Fibroblast of villous mesenchyme (primary cell): ENCODE measurements at regions not wholly inside any gene's neighbourhood (a gene's known extent, or its start where the extent isn't known, plus 50 kb on each side); places are given as distances from the start of the nearest gene placed in this dataset.

Experiments used
- DNase-seq: peaks from one replicate; pipeline ENCODE4 v3.0.0-alpha.2; 2010; ENCODE audit warnings: low read depth
- H3K4me3 ChIP-seq: 2 replicates; pipeline ENCODE4 v1.5.1; 2011; ENCODE audit warnings: low read depth, mild to moderate bottlenecking, low read length
- TF ChIP-seq, protein P1 (sequence below): IDR thresholded peaks from 2 replicates; pipeline ENCODE4 v1.5.1; 2012; ENCODE audit warnings: low read depth, mild to moderate bottlenecking, low read length; ENCODE audit not compliant: insufficient read depth

DNA sequence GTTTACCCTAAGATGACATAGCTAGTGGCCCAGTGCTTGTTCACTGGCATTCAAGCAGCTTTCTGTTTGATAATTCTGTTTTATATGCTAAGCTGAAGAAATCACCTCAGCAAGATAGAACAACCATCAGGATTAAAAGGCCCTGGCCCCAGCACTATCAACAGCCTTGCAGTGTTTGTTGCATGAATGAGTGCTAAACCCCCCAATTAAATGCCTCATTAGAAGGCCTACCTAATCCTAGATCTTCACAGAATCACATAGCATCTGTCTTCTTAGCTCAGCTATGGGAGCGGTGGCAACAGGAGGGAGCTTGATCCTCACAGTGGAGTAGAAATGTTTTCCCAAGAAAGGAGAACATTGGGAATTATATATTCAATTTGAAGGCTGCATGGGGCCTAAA, 194.1 kb upstream of the HNMT start:
- no peak for DNase-seq
- TF ChIP-seq, protein P1, sequence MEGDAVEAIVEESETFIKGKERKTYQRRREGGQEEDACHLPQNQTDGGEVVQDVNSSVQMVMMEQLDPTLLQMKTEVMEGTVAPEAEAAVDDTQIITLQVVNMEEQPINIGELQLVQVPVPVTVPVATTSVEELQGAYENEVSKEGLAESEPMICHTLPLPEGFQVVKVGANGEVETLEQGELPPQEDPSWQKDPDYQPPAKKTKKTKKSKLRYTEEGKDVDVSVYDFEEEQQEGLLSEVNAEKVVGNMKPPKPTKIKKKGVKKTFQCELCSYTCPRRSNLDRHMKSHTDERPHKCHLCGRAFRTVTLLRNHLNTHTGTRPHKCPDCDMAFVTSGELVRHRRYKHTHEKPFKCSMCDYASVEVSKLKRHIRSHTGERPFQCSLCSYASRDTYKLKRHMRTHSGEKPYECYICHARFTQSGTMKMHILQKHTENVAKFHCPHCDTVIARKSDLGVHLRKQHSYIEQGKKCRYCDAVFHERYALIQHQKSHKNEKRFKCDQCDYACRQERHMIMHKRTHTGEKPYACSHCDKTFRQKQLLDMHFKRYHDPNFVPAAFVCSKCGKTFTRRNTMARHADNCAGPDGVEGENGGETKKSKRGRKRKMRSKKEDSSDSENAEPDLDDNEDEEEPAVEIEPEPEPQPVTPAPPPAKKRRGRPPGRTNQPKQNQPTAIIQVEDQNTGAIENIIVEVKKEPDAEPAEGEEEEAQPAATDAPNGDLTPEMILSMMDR, result no peak
- H3K4me3 ChIP-seq, result no peak overlapping the region

GRCh38 chr2:137771064-137771463, 193.2 kb upstream of the HNMT start:
- DNase-seq, result no peak
- TF ChIP-seq, protein P1, result no peak
- no peak overlapping the region for H3K4me3 ChIP-seq

- TF ChIP-seq, protein P1, result no peak
- no peak for DNase-seq
- H3K4me3 ChIP-seq, result no peak overlapping the region
Measured at GRCh38 chr2:137772451-137772850, 191.8 kb upstream of the HNMT start.

GRCh38 chr2:137775529-137775928, 188.7 kb upstream of the HNMT start:
- no peak for DNase-seq
- no peak overlapping the region for H3K4me3 ChIP-seq
- TF ChIP-seq, protein P1, result no peak

DNA sequence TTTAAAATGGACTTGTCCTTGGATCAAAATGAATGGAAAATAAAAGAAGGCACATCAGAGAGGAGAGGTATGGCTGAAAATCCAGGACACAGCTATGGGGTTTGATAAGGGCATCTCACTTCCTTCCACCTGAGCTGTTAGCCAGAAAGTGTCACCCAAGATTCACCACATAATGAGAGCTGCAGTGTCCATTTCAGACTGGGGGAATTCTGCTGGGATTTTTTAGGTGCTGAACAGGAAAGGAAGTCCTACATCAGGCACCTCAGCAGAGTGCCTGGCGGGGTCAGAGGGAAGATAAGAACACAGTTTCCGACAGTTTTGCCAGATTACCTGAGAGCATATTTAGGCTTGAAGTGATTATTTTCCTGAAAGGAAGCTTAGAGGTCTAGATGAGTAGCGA, 187.6 kb upstream of the HNMT start:
- no peak overlapping the region for H3K4me3 ChIP-seq
- no peak for DNase-seq
- TF ChIP-seq, protein P1, result no peak

GRCh38 chr2:137797641-137798040, 166.6 kb upstream of the HNMT start:
- no peak overlapping the region for H3K4me3 ChIP-seq
- no peak for DNase-seq
- TF ChIP-seq, protein P1, result no peak

- TF ChIP-seq, protein P1, result no peak
- H3K4me3 ChIP-seq, result no peak overlapping the region
- DNase-seq, result no peak
Measured at GRCh38 chr2:137799600-137799999, 164.7 kb upstream of the HNMT start.
